H4 (cell line): ENCODE measurements at regions not wholly inside any gene's neighbourhood (a gene's known extent, or its start where the extent isn't known, plus 50 kb on each side); places are given as distances from the start of the nearest gene placed in this dataset.
"Not testable (repeated sequence)": the region's sequence is repeated elsewhere in the genome, so short reads cannot be mapped to it uniquely, and the experiment has no call there.

ENCODE experiments used
- DNase-seq: peaks from one replicate; pipeline ENCODE4 v3.0.0-alpha.2; 2015; ENCODE audit warnings: low spot score

DNA sequence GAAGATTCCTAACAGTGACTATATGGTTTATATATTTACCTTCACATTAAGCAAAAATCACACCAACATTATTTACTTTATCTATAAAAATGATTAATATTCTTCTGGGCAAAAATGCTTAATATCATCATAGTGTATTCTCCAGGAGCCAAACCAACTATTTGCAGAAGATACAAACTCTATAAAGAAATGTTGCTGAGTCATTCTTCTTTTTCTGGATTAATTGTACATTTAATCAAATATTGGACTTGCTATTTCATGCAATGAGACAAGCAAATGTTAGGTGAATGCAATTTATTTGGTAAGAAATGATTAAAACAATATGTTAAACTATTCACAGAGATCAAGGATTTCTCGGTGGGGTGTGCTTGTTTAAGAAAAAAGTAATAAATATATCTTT lies 1075.8 kb downstream of the PCDH9 start:
- no peak for DNase-seq

- DNase-seq = no peak
These were observed 1077.5 kb downstream of the PCDH9 start for GRCh38 chr13:66152596-66152995.

GRCh38 chr13:66144357-66144756 lies 1085.8 kb downstream of the PCDH9 start:
- not testable (repeated sequence) for DNase-seq

- no peak for DNase-seq
These were observed 1090.4 kb downstream of the PCDH9 start for GRCh38 chr13:66139701-66140100.

GRCh38 chr13:66139250-66139649 lies 1090.9 kb downstream of the PCDH9 start:
- DNase-seq = no peak

DNA sequence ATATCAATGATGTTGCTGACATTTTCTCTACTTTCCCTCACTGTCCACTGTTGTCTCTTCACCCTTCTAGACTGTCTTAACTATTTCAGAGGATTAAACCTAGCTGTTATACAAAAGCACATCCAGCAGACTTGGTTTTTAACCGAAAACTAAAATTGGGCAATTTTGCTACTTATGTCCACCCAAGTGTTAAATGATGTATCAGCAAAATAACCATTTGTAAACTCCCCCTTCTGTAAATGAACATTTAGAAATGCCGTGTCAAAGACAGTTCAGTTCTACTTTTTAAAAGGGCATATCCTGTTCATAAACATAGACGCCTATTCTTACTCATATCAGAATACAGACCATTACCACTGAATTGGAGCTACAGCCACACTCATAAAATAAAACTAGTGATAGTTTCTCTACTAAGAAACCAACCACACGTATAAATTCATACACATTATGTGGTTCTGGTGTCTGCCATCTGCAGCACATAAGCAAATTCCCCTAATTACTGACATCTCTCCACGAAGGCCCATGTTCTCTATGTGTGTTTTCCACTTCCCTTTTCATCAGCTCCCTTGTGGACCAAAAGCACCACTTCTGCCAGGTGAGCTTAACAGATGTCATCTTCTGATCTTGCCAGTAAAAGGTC lies 1091.8 kb downstream of the PCDH9 start:
- DNase-seq = no peak

DNA sequence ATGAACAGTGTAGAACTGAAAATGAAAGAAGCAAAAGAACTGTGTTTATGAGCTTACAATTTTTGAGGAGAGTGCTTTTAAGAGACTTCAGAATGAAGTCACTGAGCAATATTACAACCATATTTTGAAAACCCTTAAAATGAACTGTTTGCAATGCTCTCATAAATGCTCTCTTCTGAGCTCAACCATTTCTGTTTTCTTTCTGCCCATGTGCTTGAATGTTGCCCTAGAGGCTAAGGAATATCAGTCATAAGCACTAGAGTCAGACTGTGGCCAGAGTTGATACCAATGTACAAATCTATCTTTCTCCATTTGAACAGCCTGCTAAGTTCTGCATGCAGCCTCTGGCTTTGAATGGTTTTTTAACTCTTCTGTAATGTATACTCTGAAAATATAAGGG lies 1092.8 kb downstream of the PCDH9 start:
- no peak for DNase-seq

- DNase-seq = no peak
These were observed 1101.4 kb downstream of the PCDH9 start for GRCh38 chr13:66128692-66129269.

DNA sequence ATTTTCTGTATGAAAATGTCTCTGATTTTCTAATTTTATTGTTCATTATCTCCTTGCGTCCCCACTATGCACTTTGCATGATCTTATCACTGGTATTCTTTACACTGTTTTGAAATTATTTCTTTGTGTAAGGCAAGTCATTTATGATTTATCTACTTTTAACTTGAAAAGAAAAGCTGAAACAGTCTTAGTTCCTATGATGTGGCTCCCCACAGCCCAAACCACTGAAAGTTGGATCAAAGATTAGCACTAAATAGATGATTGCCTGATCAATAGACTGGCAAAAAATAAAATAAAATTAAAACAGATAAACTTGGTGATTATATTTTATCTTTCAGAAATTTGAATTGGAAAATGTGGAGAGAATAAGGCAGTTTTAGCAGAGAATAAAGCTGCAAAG lies 1101.9 kb downstream of the PCDH9 start:
- no peak for DNase-seq

GRCh38 chr13:66117563-66117962 lies 1112.6 kb downstream of the PCDH9 start:
- DNase-seq = no peak

DNA sequence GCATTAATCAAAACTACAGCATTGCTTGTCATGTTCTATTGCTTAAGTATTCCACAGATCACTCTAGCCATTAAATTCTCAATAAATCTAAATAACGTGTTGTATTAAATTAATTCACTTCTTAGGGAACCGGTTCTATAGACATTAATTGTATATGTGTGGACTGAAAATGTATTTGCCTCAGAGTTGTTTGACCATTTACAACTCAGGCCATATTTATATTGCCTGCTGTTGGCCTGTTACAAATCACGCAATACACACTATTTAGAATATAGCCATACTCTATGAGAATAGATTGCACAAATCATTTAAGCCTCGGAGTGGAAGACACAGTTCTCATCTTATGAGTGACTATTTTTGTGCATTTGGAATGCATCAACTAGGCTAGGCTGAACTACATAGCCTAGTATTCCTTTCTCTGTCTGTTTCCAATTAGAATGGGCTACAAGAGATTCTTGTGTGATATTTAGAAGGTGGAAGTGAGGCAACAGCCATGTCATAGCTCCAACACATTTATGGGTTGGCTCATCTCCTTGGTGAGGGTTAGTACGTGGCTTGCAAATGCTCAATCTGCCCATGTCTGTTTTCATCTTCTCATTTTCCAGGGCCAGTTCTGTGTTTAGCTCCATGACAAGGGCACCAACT lies 1116.1 kb downstream of the PCDH9 start:
- no peak for DNase-seq

DNA sequence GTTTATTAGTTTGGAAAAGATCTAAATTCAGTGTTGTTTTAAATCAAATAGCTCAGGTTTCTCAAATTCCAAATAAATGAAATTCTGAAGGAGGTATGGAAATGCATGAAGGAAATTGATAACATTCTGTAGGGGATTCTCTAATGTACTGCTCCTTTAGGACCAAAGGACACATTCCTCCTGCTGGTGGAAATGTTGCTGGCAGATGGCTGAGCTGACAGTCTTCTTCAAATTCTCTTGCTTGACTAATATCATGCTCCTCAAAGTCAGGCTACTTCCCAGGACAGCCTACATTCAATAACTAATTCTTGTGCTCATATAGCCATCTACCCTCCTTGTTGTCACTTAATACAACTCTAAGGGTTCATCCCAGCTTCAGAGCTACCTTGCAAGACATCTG lies 1118.5 kb downstream of the PCDH9 start:
- DNase-seq = no peak

GRCh38 chr13:66106246-66106645 lies 1123.9 kb downstream of the PCDH9 start:
- DNase-seq = no peak

GRCh38 chr13:66102864-66103263 lies 1127.3 kb downstream of the PCDH9 start:
- no peak for DNase-seq

DNA sequence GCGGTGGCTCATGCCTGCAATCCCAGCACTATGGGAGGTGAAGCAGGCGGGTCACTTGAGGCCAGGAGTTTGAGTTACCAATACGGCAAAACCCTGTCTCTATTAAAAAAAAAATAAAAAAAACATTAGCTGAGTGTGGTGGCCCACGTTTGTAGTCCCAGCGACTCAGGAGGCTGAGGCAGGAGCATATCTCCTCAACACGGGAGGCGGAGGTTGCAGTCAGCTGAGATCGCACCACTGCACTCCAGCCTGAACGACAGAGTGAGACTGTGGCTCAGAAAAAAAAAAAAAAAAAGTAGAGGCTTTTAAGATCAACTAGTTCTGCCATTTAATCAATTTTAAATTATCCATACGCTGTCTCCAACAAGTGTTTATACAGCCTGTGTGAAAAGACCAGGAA lies 1130.3 kb downstream of the PCDH9 start:
- no peak for DNase-seq

- no peak for DNase-seq
These were observed 1131.1 kb downstream of the PCDH9 start for GRCh38 chr13:66098931-66099628.

DNA sequence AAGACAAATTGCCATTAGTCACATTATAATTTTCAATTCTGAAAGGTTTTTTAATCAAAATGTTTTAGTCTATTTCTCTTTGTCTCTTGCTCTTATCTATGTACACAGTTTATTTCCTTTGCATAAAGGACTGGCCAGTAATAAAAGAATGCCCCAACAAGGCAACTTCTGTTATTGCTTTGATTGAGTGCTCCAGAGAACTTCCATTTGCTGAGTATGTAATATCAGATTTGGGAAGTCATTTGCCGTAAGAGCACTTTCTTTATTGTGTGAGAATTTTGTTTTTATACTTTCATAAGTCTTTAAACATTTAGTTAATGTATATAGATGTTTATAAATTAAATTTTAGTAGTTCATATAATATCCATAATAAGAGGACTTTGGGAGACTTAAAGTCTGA lies 1140.4 kb downstream of the PCDH9 start:
- no peak for DNase-seq

- no peak for DNase-seq
These were observed 1142.8 kb downstream of the PCDH9 start for GRCh38 chr13:66087269-66087710.

DNA sequence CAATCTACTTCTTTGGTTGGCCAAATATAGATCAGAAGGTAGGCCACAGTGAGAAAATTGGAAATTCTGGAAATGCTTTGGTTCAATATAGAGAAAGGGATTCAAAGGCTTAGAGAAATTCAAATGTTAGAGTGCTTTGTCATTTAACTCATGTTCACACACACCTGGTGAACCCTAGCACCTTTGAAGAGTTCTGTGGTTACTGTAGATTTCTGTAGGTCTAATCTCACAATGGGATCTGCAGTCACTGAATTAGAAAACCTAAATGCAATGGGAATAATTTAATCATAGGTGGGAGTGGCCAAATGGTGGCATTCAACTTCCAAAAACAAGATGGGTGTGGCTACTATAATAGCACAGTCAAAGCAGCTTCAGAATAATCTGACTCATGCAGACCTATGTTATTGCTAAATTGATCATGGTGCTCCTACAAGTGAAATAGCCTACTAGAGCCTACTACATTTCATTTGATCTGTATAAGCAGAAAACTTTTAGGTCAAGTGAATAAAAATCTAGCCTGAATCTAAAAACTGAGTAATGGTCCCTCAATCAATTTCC lies 1152.9 kb downstream of the PCDH9 start:
- no peak for DNase-seq

GRCh38 chr13:66076417-66076816 lies 1153.7 kb downstream of the PCDH9 start:
- DNase-seq = no peak

DNA sequence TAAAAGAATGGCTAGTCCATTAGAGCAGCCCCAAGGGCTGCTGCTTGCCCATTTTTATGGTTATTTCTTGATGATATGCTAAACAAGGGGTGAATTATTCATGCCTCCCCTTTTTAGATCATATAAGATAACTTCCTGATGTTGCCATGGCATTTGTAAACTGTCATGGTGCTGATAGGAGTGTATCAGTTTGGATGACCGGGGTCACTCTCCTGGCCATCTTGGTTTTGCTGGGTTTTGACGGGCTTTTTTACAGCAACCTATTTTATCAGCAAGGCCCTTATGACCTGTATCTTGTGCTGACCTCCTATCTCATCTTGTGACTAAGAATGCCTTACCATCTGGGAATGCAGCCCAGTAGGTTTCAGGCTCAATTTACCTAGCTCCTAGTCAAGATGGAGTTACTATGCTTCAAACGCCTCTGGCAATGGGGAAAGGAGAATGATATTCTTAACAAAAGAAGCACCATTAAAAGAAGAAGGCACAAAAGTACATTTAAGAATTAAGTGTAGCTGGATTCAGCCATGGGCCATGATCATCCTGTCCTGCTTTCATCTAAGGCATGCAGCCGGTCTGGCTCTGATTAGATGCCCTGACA lies 1156.0 kb downstream of the PCDH9 start:
- no peak for DNase-seq

- DNase-seq = not testable (repeated sequence)
These were observed 1158.0 kb downstream of the PCDH9 start for GRCh38 chr13:66072097-66072496.
